ENCODE measurements at regions not wholly inside any gene's neighbourhood (a gene's known extent, or its start where the extent isn't known, plus 50 kb on each side); places are given as distances from the start of the nearest gene placed in this dataset.

GRCh38 chr5:175281257-175281656 lies 162.7 kb downstream of the DRD1 start:
- no peak overlapping the region for H3K4me3 ChIP-seq
- TF ChIP-seq CTCF (IDR thresholded peaks at IDR 0.05), result no peak
- no peak for DNase-seq (ENCODE audit: low spot score)
- no peak overlapping the region for H3K27ac ChIP-seq

- H3K4me3 ChIP-seq, result no peak overlapping the region
- no peak overlapping the region for H3K27ac ChIP-seq
- TF ChIP-seq CTCF (IDR thresholded peaks at IDR 0.05), result no peak
- no peak for DNase-seq (ENCODE audit: low spot score)
Measured at GRCh38 chr5:175279506-175279905, 164.5 kb downstream of the DRD1 start.

GRCh38 chr5:175275748-175276147 lies 168.2 kb downstream of the DRD1 start:
- Histone ChIP-seq H3K27ac (no peak overlapping the region), H3K4me3 (no peak overlapping the region)
- TF ChIP-seq CTCF (IDR thresholded peaks at IDR 0.05), result no peak
- no peak for DNase-seq (ENCODE audit: low spot score)

GRCh38 chr5:175275097-175275496 lies 168.9 kb downstream of the DRD1 start:
- Histone ChIP-seq H3K4me3 (no peak overlapping the region), H3K27ac (no peak overlapping the region)
- TF ChIP-seq CTCF (IDR thresholded peaks at IDR 0.05), result no peak
- DNase-seq (ENCODE audit: low spot score), result no peak

- no peak overlapping the region for H3K27ac ChIP-seq
- TF ChIP-seq CTCF (IDR thresholded peaks at IDR 0.05), result no peak
- no peak for DNase-seq (ENCODE audit: low spot score)
- no peak overlapping the region for H3K4me3 ChIP-seq
Measured at GRCh38 chr5:175274171-175274570, 169.8 kb downstream of the DRD1 start.

GRCh38 chr5:175264406-175264805 lies 179.6 kb downstream of the DRD1 start:
- no peak overlapping the region for H3K4me3 ChIP-seq
- DNase-seq (ENCODE audit: low spot score), result no peak
- TF ChIP-seq CTCF (IDR thresholded peaks at IDR 0.05), result no peak
- H3K27ac ChIP-seq, result no peak overlapping the region

- no peak for TF ChIP-seq CTCF (IDR thresholded peaks at IDR 0.05)
- no peak overlapping the region for H3K4me3 ChIP-seq
- H3K27ac ChIP-seq, result no peak overlapping the region
- DNase-seq (ENCODE audit: low spot score), result no peak
Measured at GRCh38 chr5:175263776-175264175, 180.2 kb downstream of the DRD1 start.

Data from coronary artery (tissue), 2 donors.